ENCODE measurements at regions not wholly inside any gene's neighbourhood (a gene's known extent, or its start where the extent isn't known, plus 50 kb on each side); places are given as distances from the start of the nearest gene placed in this dataset.

GRCh38 chr9:13589034-13589737, 309.7 kb upstream of the MPDZ start:
- DNase-seq, result no peak

DNA sequence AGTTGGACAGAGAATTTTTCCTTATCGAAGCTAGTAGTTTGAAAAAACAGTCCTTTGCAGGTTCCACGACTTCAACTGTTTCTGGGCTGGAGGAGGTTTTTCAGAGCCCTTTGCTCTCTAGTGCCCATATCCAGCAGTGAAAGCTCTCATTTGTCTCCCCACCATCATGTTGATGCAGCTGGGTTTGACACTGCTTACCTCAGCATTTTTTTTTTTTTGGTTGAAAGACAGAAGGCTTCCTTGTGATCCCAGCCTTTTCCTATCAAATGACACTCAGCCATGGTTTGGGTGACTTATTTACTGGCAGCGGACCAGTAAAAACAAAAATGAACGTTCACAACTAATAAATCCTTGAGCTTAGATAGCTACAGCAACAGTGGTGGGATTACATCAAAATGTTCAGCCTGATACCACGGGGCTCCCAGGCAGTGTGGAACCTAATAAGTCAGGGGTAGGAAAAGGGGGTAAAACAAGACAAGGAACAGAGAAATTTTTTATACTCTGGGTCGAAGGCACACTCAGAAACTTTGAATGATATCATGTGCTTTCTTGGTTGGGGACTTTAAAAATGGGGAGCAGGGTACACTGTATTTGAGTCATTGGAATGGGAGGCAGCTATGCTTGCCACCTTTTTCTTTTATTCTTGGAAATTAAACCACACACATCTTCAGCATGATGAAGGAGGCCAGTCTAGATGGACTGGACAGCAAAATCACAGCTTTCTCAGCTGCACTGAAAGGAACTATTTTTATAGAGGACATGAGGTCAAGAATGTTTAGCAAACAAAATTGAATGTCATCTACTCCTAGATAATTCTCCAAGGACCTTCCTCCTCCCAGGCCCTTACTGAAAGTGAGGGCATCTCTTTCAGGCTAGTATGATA, 308.9 kb upstream of the MPDZ start:
- peak; percentile 21 for DNase-seq

DNA sequence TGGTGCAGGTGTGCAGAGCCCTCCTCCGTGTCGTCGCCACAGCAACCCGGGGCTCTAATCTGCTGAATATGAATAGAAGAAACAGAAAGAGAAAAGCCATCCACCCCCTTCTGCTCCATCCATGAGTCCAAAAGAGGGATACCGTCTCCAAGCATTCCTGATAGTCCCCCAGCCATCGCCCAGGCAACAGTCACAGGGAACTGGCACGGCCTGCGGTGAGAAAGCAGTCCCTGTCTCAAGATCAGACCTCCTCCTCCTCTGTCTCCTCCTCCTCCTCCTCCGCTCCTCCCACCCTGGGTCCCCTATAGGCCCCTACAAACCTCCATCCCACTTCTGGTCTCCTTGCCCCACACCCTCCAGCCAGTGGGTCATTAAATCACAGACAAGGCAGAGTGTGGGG, 308.1 kb upstream of the MPDZ start:
- no peak for DNase-seq

DNA sequence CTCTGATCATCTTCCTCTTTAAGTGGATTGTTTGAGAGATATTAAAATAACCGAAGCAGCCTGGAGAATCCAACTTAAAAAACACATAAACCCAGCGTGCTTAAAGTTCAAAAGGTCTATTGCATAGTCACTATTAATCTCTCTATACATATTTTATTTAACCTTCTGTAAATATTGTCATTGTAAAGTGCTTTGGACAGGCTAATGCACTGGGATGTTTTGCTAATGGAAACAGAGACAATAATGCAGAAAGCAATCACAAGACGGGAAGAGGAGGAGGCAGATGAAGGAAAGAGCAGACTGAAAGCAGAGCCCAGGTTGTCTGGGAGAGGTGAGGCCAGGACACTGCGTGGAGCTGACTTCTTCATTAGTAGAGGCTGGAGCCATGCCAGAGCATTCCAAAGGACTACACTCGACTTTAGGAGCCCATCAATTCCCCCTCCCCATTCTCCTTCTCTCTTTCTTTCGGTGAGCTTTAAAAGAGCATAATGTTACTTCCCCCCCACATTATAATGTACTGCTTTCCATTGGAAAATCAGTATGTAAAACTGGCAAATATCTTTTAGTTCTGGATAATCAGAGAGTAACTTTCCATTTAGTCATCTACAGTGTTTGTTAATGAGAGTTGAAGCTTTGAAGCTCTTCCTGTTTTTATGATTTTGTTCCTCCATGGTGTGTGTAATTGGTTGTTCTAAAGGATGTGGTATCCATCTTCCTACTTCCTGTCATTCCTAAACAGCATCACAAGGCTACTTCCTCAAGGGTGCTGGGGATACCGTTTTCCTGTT, 307.3 kb upstream of the MPDZ start:
- DNase-seq, result no peak

DNA sequence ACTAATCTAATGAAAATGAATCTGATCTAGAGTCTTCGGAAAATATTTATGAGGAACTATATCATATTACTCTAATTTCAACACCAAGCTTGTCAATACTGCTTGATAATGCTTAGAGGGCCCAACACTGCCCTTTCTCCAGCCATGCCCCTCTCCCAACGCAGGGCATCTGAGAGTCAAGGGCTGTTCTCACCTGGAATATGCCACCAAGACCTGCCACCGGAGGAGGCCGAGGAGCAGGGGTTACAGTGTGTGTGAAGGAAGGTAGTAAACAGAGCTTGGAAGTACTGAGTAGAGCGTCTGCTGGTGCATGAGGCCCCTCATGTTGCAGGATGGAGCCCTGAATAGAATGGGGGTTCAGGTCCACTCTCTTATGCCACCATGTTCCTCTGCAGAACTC, 301.3 kb upstream of the MPDZ start:
- DNase-seq, result no peak

DNA sequence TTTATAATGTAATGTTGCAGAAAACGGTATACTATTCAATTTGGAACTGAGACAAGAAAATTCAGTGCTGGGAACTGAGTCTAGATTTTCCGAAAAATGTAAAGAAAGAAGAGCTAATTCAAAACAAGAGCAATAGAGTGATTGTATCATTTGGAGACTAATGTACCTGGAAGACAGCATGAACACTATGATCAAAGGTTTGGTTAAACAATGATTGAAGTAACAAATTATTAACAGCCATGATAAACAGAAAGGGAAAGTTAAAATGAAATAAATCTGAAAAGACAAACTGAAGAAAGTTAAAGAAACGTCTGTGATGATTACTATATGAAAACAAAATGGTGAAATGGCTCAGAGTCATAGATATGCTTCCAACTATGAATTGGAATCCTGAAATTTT, 300.6 kb upstream of the MPDZ start:
- no peak for DNase-seq

GRCh38 chr9:13576101-13576500, 296.6 kb upstream of the MPDZ start:
- no peak for DNase-seq

DNA sequence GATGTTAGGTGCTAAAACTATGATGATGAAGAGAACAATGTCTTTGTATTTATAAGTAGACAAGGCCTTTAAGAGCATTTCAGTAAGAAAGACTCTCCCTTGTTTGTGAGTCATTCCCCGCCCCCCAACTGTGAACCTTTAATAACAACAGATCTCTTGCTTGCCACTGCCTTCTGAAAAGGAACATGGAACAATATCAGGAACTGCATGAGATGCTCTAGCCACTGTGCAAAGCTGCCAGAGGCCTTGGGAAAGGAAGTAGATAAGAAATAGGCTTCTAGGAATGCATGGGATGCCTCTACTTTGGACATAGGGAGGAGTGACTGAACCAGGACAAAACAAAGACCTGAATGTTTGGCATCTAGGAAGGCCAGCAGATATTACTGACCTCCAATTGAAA, 296.1 kb upstream of the MPDZ start:
- DNase-seq, result no peak

DNA sequence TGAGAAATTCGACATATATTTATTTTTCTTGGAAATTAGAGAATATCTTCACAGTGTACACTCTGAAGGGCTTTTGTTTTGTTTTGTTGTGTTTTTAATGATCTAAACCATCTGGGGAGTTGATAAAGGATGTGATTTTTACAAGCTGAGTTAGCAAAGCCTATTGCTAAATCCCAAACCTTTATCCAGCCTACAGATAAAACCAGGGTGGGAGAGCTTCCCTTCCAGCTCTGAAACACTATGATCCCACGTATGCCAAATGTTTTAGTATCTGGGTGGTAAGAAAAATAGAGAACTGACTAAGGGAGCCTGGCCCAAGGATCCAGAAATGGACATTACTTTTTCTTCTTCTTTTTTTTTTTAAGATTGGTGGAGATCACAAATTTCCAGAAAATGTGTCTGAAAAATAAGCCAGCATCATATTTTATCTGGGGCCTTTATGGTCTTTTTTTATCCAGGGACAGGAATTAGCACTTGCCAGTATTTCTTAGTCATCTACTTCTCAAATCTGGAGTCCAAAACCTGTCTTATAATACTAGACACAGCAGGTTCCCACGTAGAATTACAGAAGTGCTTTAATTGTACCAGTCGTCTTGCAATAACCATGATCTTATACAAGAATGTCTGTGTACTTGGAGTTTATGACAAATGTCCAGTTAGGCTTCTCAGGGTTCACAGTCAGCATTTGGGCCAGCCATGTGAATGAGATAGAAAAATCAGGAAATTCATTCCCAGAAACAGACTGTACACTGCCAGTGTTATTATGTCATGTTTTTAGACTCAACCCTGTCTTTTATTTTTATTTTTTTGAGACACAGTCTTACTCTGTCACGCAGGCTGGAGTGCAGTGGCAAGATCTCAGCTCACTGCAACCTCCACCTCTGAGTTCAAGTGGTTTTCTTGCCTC, 290.8 kb upstream of the MPDZ start:
- no peak for DNase-seq

- no peak for DNase-seq
Observed at GRCh38 chr9:13569602-13570067, 290.1 kb upstream of the MPDZ start.

DNA sequence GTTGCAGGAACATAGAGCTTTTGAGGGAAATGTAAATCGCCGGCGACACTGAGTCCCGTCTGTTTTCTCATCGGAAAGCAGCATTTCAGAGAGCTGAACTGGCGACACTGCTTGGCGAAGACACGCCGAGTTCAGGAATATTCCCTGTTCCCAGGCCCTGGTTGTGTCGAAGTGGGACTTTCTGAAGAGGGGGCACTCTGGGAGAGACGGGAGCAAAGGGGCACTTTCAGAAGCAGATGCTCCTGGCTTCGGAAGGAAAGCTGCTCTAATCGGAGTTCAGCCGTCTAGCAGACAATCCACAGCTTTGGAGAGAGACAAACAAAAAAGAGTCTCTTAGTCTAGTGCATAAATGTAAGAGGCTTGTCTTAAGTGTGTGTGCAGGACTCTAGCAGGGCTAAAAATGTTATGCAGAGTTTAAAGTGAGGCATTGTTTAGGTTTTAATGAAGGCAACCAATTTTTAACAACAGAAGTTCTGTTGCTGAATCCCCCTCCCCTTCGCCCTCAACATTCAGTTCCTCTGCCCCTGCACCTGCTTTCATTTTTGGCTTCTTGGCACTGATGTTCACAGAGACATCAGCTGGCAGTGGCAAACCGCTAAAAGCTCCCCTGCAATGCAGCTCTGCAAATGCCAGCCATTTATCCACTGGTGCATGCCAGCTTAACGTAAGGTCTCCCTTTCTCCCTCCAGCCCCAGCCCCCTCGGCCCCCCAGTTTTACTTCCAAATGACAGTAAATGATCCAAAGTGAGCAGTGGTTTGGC, 289.5 kb upstream of the MPDZ start:
- no peak for DNase-seq

DNA sequence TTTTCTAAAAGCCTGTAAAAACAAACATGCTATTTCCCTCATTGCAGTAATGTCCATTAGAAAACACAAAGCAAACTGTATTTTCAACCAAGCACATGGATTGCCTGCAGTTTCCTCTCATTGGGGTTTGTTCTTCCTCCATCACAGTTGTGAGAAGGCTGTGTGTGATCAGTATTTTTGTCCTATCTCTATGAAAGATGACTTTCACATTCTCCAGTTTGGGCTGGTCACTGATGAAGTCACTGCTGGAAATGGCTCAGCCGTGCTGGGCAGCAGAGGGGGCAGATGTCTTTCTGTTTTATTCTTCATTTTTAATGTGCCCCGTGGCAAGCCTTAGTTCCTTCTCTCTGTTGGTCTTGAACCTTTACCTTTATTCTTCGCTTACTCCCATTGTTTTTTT, 288.9 kb upstream of the MPDZ start:
- DNase-seq, result no peak

DNA sequence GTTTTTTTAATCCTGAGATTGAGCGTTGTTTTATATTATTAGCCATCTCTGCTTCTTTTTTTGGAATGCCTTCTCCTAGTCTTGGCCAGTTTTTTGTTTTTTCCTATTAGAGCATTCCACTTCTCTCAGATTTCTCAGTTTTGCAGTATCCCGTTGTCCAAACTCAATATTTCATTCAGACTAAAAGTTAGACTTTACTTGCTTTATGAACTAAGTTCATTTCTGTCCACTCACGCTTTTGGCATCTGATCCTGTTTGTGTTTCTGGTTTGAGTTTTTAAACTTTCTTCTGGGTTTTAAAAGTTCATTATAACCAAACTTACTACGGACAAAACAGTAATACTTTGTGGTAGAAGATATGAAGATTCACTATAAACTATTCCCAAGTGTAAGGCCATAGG, 288.3 kb upstream of the MPDZ start:
- DNase-seq, result no peak

- DNase-seq, result no peak
Observed at GRCh38 chr9:13557746-13558145, 278.3 kb upstream of the MPDZ start.

DNA sequence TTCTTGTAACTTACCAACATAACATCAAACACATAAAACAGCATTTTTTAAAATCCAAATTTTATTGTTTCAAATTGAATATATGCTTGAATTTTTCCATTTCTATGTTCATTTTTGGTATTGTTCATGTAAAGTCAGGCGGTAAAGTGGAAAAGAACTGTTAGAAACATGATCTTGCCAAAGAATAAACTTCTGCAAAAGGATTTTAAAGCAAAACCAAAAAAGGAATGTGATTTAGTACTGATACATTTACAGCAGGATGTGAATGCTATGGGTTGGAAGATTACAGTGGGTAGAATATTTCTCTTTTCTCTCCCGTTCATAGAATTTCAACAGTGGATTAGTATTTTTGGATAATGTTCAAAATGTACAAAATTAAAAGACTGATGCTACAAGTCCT, 277.2 kb upstream of the MPDZ start:
- no peak for DNase-seq

DNA sequence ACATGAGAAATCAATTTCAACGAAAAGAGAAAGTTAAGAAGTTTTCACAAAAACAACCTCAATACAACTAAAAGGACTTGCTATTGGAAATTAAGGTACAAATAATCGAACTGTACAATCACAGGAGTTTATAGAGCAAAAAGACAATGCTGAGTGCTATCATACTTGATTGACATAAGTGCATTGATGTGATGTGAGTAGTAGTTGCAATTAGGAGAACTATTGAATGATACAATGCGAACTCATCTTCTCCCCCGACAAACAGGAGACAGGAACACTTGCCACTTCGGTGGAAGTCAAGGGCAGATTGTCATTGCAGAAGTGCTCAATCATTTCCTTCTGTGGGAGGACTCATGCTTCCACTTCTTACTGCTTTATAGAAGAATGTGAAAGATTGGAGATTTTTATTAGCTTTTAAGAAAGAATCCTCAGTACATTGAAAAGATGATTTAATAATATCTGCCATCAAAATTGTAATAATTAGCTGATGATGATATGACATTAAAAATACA, 276.6 kb upstream of the MPDZ start:
- DNase-seq, result no peak

DNA sequence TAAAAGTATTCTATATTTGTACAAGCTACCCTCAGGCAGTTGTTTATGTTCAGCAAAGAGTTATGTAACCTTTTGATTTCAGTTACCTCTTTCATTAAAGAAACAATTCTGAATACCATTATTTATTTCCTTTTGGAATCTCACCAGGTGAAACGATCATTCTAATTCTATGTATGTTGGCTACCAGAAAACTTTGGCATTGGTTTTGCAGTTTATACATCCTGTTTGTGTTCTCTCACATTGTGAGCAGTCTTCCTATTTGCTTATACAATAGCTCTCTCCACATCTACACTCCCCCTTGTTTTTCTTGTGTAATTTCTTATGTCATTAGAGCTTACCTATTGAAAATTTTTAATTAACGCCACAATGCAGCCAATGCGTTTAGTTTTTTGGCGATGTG, 276.0 kb upstream of the MPDZ start:
- DNase-seq, result no peak

- no peak for DNase-seq
Observed at GRCh38 chr9:13554626-13555025, 275.1 kb upstream of the MPDZ start.

- no peak for DNase-seq
Observed at GRCh38 chr9:13552606-13553215, 273.2 kb upstream of the MPDZ start.

DNA sequence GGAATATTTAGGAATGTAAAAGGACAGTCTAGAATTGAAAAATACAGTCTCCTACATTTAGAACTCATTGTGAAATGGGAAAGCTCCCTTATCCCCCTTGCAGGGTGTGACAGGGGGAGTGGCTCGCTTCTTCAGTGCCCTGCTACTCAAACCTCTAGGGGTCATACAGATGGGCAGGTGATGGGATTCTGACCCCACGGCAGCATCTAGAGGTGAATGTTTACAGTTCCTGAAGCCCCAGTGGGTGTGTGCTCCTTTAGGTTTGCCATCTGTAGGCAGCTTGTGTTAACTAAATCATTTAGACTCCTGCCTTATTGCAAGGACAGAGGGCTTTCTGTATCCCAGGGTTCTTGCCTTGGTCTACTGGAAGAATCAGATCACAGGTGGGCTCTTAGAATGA, 271.0 kb upstream of the MPDZ start:
- no peak for DNase-seq

GRCh38 chr9:13548535-13548934, 269.0 kb upstream of the MPDZ start:
- DNase-seq, result no peak

All from fibroblast of skin of abdomen (primary cell).